SK-N-SH (cell line): ENCODE measurements at regions not wholly inside any gene's neighbourhood (a gene's known extent, or its start where the extent isn't known, plus 50 kb on each side); places are given as distances from the start of the nearest gene placed in this dataset.

Experiments
- CTCF ChIA-PET: fragments of 300-600, 350-600 bp; formaldehyde crosslinking; extraction: SDS; loops from one replicate; lab custom pipeline; 2021; lab: Yijun Ruan, JAX
- POLR2A ChIA-PET: fragments of 350-600 bp; sonication (Branson Sonifier 250); formaldehyde crosslinking; extraction: SDS; loops from one replicate; lab custom pipeline; 2020; ENCODE audit warnings: antibody characterized with exemption, inconsistent platforms; lab: Yijun Ruan, JAX
- DNase-seq: peaks from one replicate; pipeline ENCODE4 v3.0.0; 2012
- H2AFZ ChIP-seq: fragments of 200-600 bp; sonication (generic); 2 replicates; pipeline ENCODE4 v1.8.1; 2016; ENCODE audit warnings: antibody characterized with exemption, mild to moderate bottlenecking, low read depth
- H3F3A ChIP-seq: fragments of 200-600 bp; sonication (generic); replicated peaks from 2 replicates; pipeline ENCODE3; 2016; ENCODE audit warnings: antibody characterized with exemption, mild to moderate bottlenecking; ENCODE audit not compliant: insufficient read depth
- H3K27ac ChIP-seq, 2 experiments: fragments of 200-500 bp in 1 of 2; fragments of 200-600 bp in 1 of 2; sonication (Bioruptor generic) in 1 of 2; sonication (generic), shearing (Covaris generic) in 1 of 2; 2 replicates each; pipeline versions ENCODE4 v1.5.1 to v1.6.1; 2014 to 2016; ENCODE audit warnings: low read depth in 2 of 2, inconsistent platforms in 1 of 2, low read length in 1 of 2, mild to moderate bottlenecking in 1 of 2, mixed read lengths in 1 of 2
- H3K27me3 ChIP-seq: fragments of 200-600 bp; sonication (generic), shearing (Covaris generic); 2 replicates; pipeline ENCODE4 v1.6.1; 2016; ENCODE audit warnings: mixed run types; ENCODE audit not compliant: insufficient read depth
- H3K36me3 ChIP-seq, 2 experiments: fragments of 200-500 bp in 1 of 2; fragments of 200-600 bp in 1 of 2; sonication (Bioruptor generic) in 1 of 2; sonication (generic) in 1 of 2; replicated peaks in 1 of 2; 2 replicates each; pipeline versions ENCODE3 to v1.5.1; 2014 to 2016; ENCODE audit warnings: low read length in 1 of 2, mild to moderate bottlenecking in 1 of 2; ENCODE audit not compliant: insufficient read depth in 2 of 2, control insufficient read depth in 1 of 2
- H3K4me1 ChIP-seq, 2 experiments: fragments of 200-500 bp in 1 of 2; fragments of 200-600 bp in 1 of 2; sonication (Bioruptor generic) in 1 of 2; sonication (generic), shearing (Covaris generic) in 1 of 2; 2 replicates each; pipeline versions ENCODE4 v1.5.1 to v1.6.1; 2014 to 2016; ENCODE audit warnings: low read depth in 1 of 2, low read length in 1 of 2, mixed run types in 1 of 2; ENCODE audit not compliant: insufficient read depth in 2 of 2, control insufficient read depth in 1 of 2
- H3K4me2 ChIP-seq: fragments of 200-600 bp; sonication (generic), shearing (Covaris generic); 2 replicates; pipeline ENCODE4 v1.6.1; 2017; ENCODE audit warnings: mixed run types
- H3K4me3 ChIP-seq, 2 experiments: fragments of 200-500 bp in 1 of 2; fragments of 200-600 bp in 1 of 2; sonication (Bioruptor generic) in 1 of 2; sonication (generic), shearing (Covaris generic) in 1 of 2; 2 replicates each; pipeline versions ENCODE4 v1.5.1 to v1.8.1; 2014 to 2016; ENCODE audit warnings: low read depth in 2 of 2, inconsistent platforms in 1 of 2, low read length in 1 of 2, mild to moderate bottlenecking in 1 of 2, mixed read lengths in 1 of 2, moderate library complexity in 1 of 2
- H3K79me2 ChIP-seq: fragments of 200-600 bp; sonication (generic); 2 replicates; pipeline ENCODE4 v1.8.1; 2017; ENCODE audit warnings: mild to moderate bottlenecking; ENCODE audit not compliant: insufficient read depth
- H3K9ac ChIP-seq: fragments of 200-600 bp; sonication (generic); 2 replicates; pipeline ENCODE4 v1.6.1; 2017; ENCODE audit warnings: mixed run types
- H3K9me2 ChIP-seq: fragments of 200-600 bp; sonication (generic); 2 replicates; pipeline ENCODE4 v1.6.1; 2017; ENCODE audit warnings: mixed run types
- H3K9me3 ChIP-seq: fragments of 200-600 bp; sonication (generic); 2 replicates; pipeline ENCODE4 v1.6.1; 2017; ENCODE audit warnings: mixed run types, mild to moderate bottlenecking, moderate library complexity
- H4K20me1 ChIP-seq: fragments of 200-600 bp; sonication (generic); 2 replicates; pipeline ENCODE4 v1.6.1; 2017; ENCODE audit warnings: mild to moderate bottlenecking, mixed run types; ENCODE audit not compliant: insufficient read depth
- CHD2 ChIP-seq: fragments of 150-350 bp; IDR thresholded peaks from 2 replicates; pipeline ENCODE4 v1.6.1; 2018; ENCODE audit warnings: low read length; ENCODE audit not compliant: partially characterized antibody
- CTCF ChIP-seq: fragments of 200-600 bp; sonication (generic); IDR thresholded peaks from 2 replicates; pipeline ENCODE4 v1.6.1; 2017; ENCODE audit warnings: antibody characterized with exemption, mild to moderate bottlenecking, moderate library complexity
- FOXM1 ChIP-seq: IDR thresholded peaks from 2 replicates; pipeline ENCODE4 v1.4.0; 2012; ENCODE audit warnings: low read depth, mild to moderate bottlenecking
- GABPA ChIP-seq: IDR thresholded peaks from 2 replicates; pipeline ENCODE4 v1.4.0; 2012; ENCODE audit warnings: low read depth, mild to moderate bottlenecking
- GATA2 ChIP-seq: sonication (generic); formaldehyde crosslinking; IDR thresholded peaks from 2 replicates; pipeline ENCODE4 v1.5.0; 2020; ENCODE audit warnings: mild to moderate bottlenecking, missing genetic modification reagents
- MXI1 ChIP-seq: IDR thresholded peaks from 2 replicates; pipeline ENCODE4 v1.6.1; 2012; ENCODE audit warnings: mild to moderate bottlenecking, low read depth, low read length, improper control_type of control experiment
- NFIC ChIP-seq: IDR thresholded peaks from 2 replicates; pipeline ENCODE4 v1.4.0; 2012; ENCODE audit warnings: borderline replicate concordance
- NRF1 ChIP-seq: IDR thresholded peaks from 2 replicates; pipeline ENCODE4 v1.6.1; 2012; ENCODE audit warnings: low read depth, mild to moderate bottlenecking, low read length
- POLR2AphosphoS5 ChIP-seq: IDR thresholded peaks from 2 replicates; pipeline ENCODE4 v1.6.1; 2012; ENCODE audit warnings: low read depth, low read length
- RAD21 ChIP-seq: IDR thresholded peaks from 2 replicates; pipeline ENCODE4 v1.6.1; 2012; ENCODE audit warnings: mild to moderate bottlenecking, low read length
- RCOR1 ChIP-seq: fragments of 150-350 bp; IDR thresholded peaks from 2 replicates; pipeline ENCODE4 v1.6.1; 2017; ENCODE audit warnings: antibody characterized with exemption, low read length
- RFX5 ChIP-seq: IDR thresholded peaks from 2 replicates; pipeline ENCODE4 v1.6.1; 2012; ENCODE audit warnings: mild to moderate bottlenecking, improper control_type of control experiment, low read length
- SIN3A ChIP-seq: IDR thresholded peaks from 2 replicates; pipeline ENCODE4 v1.6.1; 2012; ENCODE audit warnings: low read depth, mild to moderate bottlenecking, low read length, moderate library complexity, borderline replicate concordance
- SMC3 ChIP-seq: IDR thresholded peaks from 2 replicates; pipeline ENCODE4 v1.6.1; 2012; ENCODE audit warnings: low read depth, low read length, improper control_type of control experiment
- TEAD4 ChIP-seq: IDR thresholded peaks from 2 replicates; pipeline ENCODE4 v1.4.0; 2012; ENCODE audit warnings: mild to moderate bottlenecking, borderline replicate concordance; ENCODE audit not compliant: insufficient read depth
- USF1 ChIP-seq: IDR thresholded peaks from 2 replicates; pipeline ENCODE4 v1.4.0; 2012; ENCODE audit warnings: low read depth, borderline replicate concordance
- YY1 ChIP-seq: IDR thresholded peaks from 2 replicates; pipeline ENCODE4 v1.4.0; 2012; ENCODE audit warnings: low read depth, mild to moderate bottlenecking
- ZBTB33 ChIP-seq: IDR thresholded peaks from 2 replicates; pipeline ENCODE4 v1.4.0; 2012; ENCODE audit warnings: low read depth, borderline replicate concordance
- WGBS: methylation state at CpG from one replicate; pipeline ENCODE4 v1.1.6; 2017; ENCODE audit warnings: low lambda C conversion rate; 5-methylcytosine and 5-hydroxymethylcytosine counted together

GRCh38 chr11:30125456-30125855, 105.4 kb upstream of the FSHB start:
- DNase-seq: no peak
- H3F3A ChIP-seq: no peaks in the 10 kb centered on the region
- H2AFZ ChIP-seq: no peak overlapping the region
- H3K79me2 ChIP-seq: no peaks in the 10 kb centered on the region
- no peak overlapping the region for H3K4me3 ChIP-seq
- H3K4me1 ChIP-seq: no peaks in the 10 kb centered on the region
- H3K9me2 ChIP-seq: no peaks in the 10 kb centered on the region
- POLR2A ChIA-PET: no interaction called here
- no peak overlapping the region for H3K27ac ChIP-seq
- CTCF ChIA-PET: interaction anchor here (1.2 kb wide), 1 partner anchor 30 kb away, joined by 3 read pairs; no protein-coding TSS in a partner anchor
- H4K20me1 ChIP-seq: no peaks in the 10 kb centered on the region
- no peak overlapping the region for H3K9ac ChIP-seq
- no peak overlapping the region for H3K4me2 ChIP-seq
- H3K27me3 ChIP-seq: no peaks in the 10 kb centered on the region
- H3K9me3 ChIP-seq: no peaks in the 10 kb centered on the region
- H3K36me3 ChIP-seq: no peaks in the 10 kb centered on the region
- 0% methylated on average over 2 of the region's 2 CpGs for WGBS
- no peak for TF ChIP-seq CTCF
- no peak for TF ChIP-seq NRF1
- TF ChIP-seq NFIC: no peak
- TF ChIP-seq RFX5: no peak
- no peak for TF ChIP-seq FOXM1
- TF ChIP-seq TEAD4: no peak
- TF ChIP-seq RCOR1: no peak
- TF ChIP-seq USF1: no peak
- TF ChIP-seq RAD21: no peak
- TF ChIP-seq POLR2AphosphoS5: no peak
- TF ChIP-seq CHD2: no peak
- no peak for TF ChIP-seq SIN3A
- TF ChIP-seq SMC3: no peak
- no peak for TF ChIP-seq GABPA
- no peak for TF ChIP-seq MXI1
- no peak for TF ChIP-seq GATA2 (CRISPR knock-in tag)
- no peak for TF ChIP-seq ZBTB33
- TF ChIP-seq YY1: no peak
- TF ChIP-seq, all 33 proteins: peak for 0
